ENCODE measurements at regions not wholly inside any gene's neighbourhood (a gene's known extent, or its start where the extent isn't known, plus 50 kb on each side); places are given as distances from the start of the nearest gene placed in this dataset.
A peak's percentile ranks its signal among the peaks of the same experiment; 100 is the strongest.
"Not testable (repeated sequence)": the region's sequence is repeated elsewhere in the genome, so short reads cannot be mapped to it uniquely, and the experiment has no call there.

- TF ChIP-seq CTCF (IDR thresholded peaks at IDR 0.05; ENCODE audit: low read depth, low read length, missing control alignments), result no peak
- peak; percentile 7 for DNase-seq (ENCODE audit: low read depth)
- no peak overlapping the region for H3K4me3 ChIP-seq (ENCODE audit: low read depth, low read length)
Measured at GRCh38 chr1:208724079-208724478, 479.9 kb upstream of the PLXNA2 start.

GRCh38 chr1:208728815-208729214 lies 484.6 kb upstream of the PLXNA2 start:
- no peak overlapping the region for H3K4me3 ChIP-seq (ENCODE audit: low read depth, low read length)
- DNase-seq (ENCODE audit: low read depth), result no peak
- TF ChIP-seq CTCF (IDR thresholded peaks at IDR 0.05; ENCODE audit: low read depth, low read length, missing control alignments), result no peak

- no peak for TF ChIP-seq CTCF (IDR thresholded peaks at IDR 0.05; ENCODE audit: low read depth, low read length, missing control alignments)
- peak; percentile 7 for DNase-seq (ENCODE audit: low read depth)
- peak overlapping the region; percentile 3; the same call in 1 of the 2 replicates for H3K4me3 ChIP-seq (ENCODE audit: low read depth, low read length)
Measured at GRCh38 chr1:208731981-208732821, 488.0 kb upstream of the PLXNA2 start.

GRCh38 chr1:208737161-208737560 lies 493.0 kb upstream of the PLXNA2 start:
- no peak for TF ChIP-seq CTCF (IDR thresholded peaks at IDR 0.05; ENCODE audit: low read depth, low read length, missing control alignments)
- H3K4me3 ChIP-seq (ENCODE audit: low read depth, low read length), result no peak overlapping the region
- DNase-seq (ENCODE audit: low read depth), result no peak

- H3K4me3 ChIP-seq (ENCODE audit: low read depth, low read length), result no peak overlapping the region
- peak; percentile 18 for DNase-seq (ENCODE audit: low read depth)
- TF ChIP-seq CTCF (IDR thresholded peaks at IDR 0.05; ENCODE audit: low read depth, low read length, missing control alignments), result peak; percentile 41
Measured at GRCh38 chr1:208737922-208738321, 493.7 kb upstream of the PLXNA2 start.

- not testable (repeated sequence) for H3K4me3 ChIP-seq (ENCODE audit: low read depth, low read length); DNase-seq (ENCODE audit: low read depth)
Measured at GRCh38 chr1:208739636-208740035, 495.5 kb upstream of the PLXNA2 start.

- H3K4me3 ChIP-seq (ENCODE audit: low read depth, low read length), result no peak overlapping the region
- TF ChIP-seq CTCF (IDR thresholded peaks at IDR 0.05; ENCODE audit: low read depth, low read length, missing control alignments), result no peak
- no peak for DNase-seq (ENCODE audit: low read depth)
Measured at GRCh38 chr1:208741296-208741695, 497.1 kb upstream of the PLXNA2 start.
